GM19455 (cell line): ENCODE measurements at regions not wholly inside any gene's neighbourhood (a gene's known extent, or its start where the extent isn't known, plus 50 kb on each side); places are given as distances from the start of the nearest gene placed in this dataset.
"Not testable (repeated sequence)": the region's sequence is repeated elsewhere in the genome, so short reads cannot be mapped to it uniquely, and the experiment has no call there.

ENCODE experiments used
- ATAC-seq: cut with Tn5 transposase; IDR thresholded peaks from one replicate; pipeline ENCODE4 v1.9.1; 2021; ENCODE audit not compliant: unreplicated experiment

DNA sequence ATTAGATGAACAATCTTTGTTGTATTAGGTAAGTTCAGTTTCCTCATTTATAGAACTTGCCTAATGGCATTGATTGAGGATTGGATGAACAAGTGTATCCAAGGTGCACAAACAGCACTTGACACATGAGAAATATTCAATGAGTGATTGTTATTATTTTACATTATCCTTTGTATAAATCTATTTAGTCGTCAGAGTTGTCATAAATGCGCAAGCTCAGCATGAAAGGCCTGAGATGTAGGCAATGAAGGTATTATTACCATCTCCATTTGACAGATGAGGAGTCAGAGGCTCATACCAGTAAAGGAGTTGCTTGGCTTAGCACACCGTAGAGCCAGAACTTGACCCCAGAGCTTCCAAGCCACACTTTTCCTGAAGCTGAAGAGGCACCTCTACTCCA is 291.4 kb downstream of the C1D start:
- ATAC-seq = no peak

DNA sequence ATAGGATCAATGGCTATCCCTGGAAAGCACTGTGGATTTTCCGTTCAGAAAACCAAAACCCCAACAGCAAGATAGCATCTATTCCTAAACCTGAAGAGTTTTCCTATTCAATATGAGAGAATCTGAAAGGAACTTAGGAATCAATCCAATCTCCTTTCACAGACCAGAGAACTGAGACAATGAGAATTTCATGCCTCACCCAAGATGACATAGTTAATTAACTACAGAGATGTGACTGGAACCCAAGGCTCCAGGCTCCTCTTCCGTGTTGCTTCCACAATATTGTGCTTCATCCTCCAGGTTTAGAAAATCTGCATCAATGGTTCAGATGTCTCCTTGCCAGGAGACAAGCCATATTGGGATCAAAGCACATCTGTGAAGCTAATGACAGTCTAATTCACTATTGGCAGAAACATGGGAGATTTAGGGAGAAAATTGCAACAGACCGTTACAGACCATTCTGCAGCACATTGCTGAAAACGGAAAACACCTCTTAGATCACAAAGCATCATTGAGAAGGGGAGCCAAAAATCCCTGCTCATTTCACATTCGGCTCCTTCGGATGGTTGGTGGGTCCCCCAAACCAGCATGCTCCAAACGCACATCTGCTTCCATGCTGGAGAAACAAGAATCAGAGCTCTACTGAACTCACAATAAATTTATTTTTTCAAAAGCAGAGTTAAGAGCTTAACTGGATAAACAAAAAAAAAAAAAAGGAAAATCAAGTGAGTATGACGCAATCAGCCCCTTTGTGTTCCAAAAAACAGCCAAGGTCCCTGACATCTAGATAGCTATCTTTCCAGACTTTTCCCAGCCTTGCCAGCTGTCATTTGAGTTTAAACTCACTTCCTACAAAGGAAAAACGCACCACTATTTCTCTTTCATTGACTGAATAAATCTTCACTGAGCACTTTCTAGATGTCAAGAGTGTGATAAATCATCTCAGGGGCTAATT is 290.3 kb downstream of the C1D start:
- no peak for ATAC-seq

DNA sequence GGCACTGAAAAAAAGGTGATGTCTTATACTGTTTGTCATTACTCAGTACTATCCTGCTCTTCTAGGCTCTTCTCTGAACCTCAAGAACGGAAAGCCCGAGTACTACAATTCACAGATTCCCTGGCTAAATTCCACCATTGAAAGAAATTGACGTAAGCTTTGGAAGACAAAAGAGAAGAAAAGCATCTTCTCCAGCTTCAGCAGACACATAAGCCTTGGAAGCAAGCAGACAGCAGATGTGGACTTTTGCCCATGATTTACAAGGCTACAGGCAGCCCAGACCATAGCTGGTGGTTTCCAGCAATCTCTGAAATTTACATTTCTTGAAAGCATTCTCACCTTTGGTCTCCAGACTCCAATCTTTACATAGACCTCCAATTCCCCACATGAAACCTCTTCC is 289.0 kb downstream of the C1D start:
- ATAC-seq = no peak

DNA sequence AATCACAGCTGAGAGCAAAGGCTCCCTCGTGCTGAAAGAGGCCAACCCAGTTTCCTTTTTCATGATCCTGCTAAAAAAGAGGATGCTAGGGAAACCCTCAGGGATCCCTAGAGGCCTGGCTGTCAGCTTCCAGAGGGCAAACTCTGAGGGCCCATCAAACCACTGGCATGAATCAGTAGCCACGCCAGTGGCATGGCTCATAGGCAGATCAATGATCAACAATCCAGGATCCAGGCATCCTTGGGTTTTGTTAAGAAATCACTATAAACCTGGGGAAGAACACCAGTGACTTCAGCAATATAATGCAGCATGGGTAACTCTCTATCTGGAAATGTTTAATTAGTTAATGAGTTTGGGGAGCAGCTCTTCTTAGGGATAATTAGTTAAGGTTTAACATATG is 286.5 kb downstream of the C1D start:
- no peak for ATAC-seq

DNA sequence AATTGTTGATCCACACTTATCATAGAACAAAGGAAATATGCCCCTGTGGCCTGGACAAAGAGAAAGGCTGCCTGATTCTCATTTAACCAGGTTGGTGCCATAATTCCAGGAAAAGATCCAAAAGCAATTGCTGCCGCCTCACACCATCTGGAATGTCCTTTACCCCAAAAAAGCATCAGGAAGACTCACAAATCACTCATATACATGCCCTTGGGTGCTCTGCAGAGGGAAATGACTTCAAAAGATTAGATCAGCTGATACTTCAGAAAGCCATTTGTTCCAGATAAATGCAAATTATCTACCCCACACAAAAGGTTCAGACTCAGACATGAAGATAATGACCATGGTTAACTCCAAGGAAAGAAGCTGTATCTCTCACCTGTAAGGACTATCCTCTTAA is 285.8 kb downstream of the C1D start:
- no peak for ATAC-seq

DNA sequence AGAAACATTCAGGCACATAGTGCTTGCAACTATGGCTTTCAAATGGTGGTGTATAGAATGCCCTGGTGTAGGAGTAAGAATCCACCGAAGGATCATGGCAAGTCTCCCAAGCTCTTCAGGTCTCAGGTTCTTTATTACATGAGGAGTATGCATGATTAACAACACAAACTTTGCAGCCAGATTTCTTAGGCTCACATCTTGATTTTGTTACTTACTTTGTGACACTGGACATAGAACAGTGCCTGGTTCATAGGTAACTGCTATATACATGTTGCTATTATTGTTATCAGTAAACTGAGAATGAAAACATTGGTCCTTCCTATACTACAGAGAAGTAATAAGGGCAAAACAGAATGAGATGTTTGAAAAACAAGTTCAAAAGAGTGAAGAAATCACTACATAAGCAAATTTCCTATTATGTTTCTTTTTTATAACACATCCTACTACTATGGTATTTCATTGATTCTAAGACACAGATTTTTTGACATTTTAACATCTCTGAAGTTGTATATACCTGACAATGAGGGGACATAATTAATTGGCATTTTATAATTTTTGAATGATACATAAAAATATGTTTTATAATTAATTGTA is 284.9 kb downstream of the C1D start:
- ATAC-seq = no peak

DNA sequence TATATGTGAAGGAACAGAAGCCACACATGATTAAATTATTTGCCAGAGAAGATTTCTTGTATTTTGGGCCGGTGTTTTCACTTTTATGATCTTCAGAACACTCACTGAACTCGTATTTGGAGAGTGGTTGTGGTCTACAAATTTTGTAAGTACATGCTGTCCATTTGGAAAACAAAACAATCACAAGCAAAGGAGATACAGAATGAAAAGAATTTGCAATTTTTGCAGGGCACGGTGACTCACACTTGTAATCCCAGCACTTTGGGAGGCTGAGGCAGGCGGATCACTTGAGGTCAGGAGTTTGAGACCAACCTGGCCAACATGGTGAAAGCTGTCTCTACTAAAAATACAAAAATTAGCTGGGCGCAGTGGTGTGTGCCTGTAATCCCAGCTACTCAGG is 282.0 kb downstream of the C1D start:
- not testable (repeated sequence) for ATAC-seq

DNA sequence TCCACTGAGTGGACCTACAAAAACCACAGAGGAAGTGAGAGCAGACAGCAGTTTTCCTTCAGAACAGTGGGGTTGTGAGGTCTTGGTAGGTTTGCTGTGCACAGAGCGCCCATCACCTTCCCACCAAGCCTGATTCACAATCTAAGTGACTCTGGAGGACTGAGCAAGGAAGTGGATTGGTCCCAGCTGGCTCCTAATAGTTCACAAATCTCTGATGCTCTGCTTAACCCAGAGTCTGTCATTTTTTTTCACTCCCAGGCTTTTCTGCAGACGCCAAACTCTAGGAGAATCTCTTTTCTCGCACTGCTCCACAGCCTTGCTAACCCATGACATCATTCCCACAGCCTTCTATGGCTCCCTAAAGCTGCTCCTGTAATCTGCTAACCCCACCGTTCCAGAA is 280.4 kb downstream of the C1D start:
- ATAC-seq = no peak

DNA sequence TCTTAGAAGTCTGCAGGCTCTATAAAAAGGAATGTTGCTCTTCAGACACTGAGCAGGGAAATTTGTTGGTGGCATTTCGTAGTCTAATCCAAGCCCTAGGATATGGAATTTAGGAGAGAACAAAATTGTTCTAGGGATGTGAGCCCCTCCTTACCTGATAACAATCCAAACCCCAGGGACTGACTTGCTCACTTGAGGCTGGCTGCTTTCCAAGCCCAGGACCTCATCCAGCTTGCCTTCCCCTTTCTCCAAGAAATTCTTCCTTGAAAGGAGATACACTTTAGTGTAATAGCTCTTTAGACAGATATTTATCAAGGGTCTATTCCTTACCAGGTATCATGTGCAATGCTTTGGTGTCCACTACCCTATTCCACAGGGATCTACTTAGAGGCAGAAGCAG is 279.8 kb downstream of the C1D start:
- no peak for ATAC-seq

DNA sequence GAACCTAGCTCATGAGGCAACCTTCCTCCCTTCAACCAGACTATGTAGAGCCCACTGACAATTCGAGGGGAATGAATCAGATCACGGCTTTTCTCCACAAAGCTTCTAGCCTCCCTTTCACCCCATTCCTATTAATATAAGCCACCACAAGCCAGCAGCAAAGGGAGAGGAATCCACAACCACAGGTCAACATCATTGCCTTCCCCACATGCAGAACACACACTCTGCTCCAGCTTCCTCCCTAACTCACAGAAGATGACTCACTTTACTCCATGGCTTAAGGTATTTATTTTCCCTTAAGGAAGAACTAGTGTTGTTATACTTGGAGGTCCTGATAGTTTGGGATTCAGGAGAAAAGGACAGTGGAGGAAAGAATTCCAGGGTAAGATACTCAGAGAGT is 272.2 kb downstream of the C1D start:
- no peak for ATAC-seq

DNA sequence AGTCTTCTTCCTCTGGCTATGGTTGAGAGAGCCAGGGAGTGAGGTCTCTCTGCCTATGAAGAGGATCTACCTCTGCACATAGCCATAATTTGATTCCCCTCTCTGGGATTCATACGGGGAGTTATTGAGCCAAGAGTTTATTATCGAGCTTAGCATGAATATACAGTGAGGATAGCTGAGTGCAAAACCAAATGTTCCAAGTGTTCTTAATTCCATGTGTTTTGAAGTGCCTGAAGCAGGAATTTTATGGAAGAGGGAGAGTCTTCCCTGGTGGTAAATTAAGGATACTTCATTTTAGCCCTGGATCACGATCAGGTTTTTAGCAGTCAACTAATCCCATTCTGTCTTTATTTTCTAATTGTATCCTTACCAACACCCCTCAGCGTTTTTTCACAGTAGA is 270.6 kb downstream of the C1D start:
- ATAC-seq = no peak

DNA sequence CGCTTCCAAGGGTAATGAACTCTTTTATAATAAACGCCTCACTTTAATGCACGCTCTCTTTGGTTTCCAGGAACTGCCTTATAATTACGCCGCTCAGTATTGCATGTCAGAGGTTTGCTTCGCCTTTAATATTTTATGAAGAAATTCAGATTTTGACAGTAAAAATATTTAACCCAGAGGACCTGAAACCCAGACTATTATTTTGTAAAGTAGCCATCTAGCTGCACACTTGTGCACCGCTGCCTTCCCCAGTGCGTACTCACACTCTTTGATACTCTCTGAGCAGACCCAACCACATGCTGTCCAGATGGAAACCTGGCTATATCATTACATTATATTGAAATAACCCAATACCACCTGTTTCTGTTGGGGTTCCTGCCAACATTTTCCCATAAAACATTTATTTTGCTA is 270.1 kb downstream of the C1D start:
- ATAC-seq = no peak

DNA sequence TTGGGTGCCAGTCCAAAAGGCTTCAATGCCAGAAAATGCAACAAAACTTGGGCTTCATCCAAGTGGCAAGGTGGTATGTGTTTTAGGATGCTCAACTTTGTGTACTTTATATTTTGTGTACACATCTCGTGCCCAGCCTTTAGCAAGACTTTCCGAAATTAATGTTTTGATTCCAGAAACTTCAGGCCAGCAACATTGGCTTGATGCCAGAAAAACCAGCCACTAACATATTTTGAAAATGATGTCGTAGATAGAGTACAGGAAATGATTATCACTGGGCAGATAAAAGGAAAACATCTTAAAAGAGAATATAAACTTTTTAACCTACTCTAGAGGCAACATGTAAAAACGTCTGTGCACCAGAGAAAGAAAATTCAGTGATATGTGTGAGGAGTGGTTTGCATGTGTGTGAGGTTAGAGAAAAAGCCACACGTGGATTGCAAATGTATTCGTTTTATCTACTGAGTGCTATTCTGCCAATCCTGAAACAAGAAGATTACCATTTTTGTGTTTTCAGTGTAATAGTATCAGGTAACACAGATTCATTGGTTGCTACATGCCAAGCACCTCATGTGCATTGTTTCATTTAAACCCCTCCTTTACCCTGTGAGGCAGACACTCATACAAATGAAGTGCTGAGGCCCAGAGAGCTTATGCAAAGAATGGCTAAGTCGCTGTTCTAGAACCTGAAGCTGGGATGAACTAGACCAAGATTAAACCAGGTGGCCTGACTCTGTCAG is 264.8 kb downstream of the C1D start:
- ATAC-seq = no peak

DNA sequence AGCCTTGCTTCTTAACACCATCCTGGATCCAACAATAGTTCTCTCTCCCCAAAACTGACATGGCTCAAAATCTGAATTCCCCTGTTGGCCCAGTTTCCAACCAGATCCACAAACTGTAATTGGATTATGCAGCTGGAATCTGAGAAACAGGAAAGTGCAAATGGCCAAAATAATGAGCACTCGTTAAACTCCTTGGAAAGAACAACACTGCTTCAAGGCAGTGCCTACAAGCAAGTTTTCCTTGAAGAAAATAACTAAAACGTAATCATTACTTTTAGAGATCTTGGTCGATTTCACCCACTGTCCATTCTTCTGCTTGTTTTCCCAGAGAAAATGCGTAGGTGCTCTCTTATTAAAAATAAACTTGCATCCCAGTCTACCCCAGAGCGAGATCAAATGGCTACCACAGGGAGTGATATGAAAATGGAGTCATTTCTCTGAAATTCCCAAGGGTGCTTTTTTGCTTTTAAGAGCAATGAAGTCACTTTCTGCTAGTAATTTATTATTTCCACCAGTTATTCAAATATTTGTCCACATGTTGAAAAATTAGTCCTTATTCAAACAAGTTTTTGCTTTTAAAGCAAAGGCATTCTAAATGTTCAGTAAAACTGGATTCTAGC is 264.2 kb downstream of the C1D start:
- no peak for ATAC-seq

DNA sequence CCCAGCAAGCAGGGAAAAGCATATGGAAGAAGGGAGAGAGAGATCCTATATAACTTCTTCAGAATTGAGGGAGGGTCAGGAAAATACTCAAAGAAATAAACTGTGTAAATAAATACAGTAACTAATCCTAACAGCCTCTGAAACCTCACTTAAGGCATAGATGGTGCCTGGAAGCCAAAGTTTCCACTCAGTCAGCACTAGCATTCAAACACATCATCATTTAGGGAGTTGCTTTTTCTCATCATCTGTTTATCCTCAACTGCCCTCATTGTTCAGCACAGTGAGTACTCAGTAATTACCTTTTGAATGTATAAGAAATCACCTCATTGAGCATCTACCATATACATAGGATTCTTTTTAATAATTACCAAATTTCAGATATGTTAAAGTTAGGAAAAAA is 262.9 kb downstream of the C1D start:
- ATAC-seq = no peak

DNA sequence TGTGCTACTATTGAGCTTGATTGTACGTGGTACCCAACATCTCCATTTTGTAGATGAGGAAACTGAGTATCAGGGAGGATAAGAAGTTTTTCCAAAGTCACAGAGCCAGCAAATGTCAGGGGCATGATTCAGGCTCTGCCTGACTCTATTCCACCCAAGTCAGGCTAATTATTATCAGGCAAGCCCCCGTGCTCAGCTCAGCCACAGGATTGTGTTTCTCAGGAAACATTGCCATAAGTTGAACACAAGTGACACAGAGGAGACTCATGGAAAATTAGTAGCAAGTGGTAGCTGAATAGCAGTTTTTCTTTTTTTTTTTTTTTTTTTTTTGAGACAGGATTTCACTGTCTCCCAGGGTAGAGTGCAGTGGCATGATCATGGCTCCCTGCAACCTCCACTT is 260.5 kb downstream of the C1D start:
- no peak for ATAC-seq

DNA sequence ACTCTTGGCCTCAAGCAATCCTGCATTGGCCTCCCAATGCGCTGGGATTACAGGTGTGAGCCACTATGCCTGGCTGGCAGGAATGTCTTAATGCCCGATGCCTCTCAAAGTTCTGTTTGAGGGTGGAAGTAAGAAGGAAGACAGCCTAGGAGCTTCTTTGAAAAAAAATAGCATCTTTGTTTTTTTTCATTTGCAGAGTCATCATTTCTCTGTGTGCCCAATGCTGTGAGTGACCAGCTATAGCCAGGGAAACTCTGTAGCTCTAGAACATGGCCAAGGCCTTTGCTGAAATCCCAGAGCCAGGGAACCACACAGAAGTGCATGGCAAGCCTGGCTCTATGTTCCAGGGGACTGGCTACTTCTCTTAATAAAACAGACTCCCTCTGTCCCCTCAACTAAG is 260.0 kb downstream of the C1D start:
- no peak for ATAC-seq

DNA sequence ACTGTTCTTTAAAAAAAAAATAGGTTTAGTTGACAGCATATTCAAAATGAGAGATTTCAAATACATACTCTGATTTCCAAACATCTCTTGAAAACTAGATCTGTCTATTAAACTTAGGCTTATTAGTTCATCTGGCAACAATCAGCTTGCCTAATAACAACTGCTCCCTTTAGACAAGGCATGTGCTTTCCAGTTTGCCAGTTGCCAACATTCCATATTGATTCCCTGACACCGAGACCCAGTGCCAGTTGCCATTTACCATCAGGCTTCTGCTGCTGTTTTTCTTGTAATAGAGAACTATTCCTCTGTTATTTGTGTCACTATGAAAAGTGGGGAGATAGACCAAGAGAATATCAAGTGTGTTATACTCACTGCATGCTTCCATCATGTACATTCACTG is 256.0 kb downstream of the C1D start:
- no peak for ATAC-seq

DNA sequence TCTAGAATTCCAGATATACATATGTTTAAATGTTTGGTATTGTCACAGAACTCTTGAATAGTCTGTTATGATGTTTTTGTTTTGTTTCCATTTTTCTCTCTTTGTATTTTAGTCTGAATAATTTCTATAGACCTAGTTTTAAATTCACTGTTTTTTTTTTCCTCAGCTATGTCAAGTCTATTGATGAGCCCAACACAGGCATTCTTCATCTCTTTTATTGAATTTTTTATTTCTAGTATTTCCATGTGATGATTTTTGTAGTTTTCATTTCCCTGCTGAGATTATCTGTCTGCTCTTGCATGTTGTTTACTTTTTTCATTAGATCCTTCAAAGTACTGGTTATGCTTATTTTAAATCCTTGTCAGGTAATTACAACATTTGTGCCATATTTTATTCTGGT is 254.7 kb downstream of the C1D start:
- no peak for ATAC-seq

DNA sequence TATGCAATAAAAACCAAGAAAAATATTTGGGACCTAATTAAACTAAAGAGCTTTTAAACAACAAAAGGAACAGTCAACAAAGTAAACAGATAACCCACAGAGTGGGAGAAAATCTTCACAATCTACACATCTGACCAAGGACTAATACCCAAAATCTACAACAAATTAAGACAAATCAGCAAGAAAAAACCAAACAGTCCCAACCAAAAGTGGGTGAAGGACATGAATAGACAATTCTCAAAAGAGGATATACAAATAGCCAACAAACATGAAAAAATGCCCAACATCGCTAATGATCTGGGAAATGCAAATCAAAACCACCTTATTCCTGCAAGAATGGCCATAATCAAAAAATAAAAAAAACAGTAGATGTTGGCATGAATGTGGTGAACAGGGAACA is 250.1 kb downstream of the C1D start:
- no peak for ATAC-seq

DNA sequence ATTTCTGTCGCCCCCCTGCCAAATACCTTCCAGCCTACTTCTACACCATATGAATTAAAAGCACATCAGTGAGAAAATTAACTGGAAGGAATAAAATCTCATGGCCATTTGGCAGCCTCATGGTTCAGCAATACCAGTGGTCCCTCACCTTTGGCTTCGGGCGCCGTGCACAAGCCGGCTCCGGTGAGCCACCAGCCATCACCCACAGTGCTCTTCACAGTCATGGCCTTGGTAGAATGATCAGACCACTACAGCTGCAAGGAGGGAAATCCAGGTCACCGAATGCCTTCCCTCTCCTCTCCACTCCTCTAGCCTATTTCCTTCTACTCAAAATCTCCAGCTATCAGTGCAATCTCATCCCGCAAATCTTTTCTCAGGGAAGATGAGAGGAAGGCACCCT is 239.1 kb downstream of the C1D start:
- ATAC-seq = no peak

DNA sequence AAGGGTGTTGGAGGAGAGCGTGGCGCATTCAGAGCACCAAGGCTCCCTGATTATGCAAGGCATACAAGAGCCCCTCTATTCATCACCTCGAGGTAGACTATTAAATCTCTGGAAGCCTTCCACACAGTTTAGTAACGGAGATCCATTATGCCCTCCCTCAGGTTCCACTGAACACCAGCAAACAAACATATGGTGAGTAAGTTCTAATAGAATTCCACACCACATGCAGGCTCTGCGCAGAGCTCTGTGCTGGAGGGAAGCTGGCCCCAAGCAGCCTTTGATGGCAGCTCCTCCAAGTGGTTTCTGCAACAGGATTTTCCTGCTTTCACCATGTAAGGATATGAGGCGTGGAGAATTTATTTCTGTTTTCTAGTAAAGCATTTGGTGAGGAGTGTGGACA is 238.6 kb downstream of the C1D start:
- no peak for ATAC-seq
